NCI-H748 (cell line): ENCODE measurements at regions not wholly inside any gene's neighbourhood (a gene's known extent, or its start where the extent isn't known, plus 50 kb on each side); places are given as distances from the start of the nearest gene placed in this dataset.
A peak's percentile ranks its signal among the peaks of the same experiment; 100 is the strongest.
"Not testable (repeated sequence)": the region's sequence is repeated elsewhere in the genome, so short reads cannot be mapped to it uniquely, and the experiment has no call there.

Experiments
- DNase-seq: peaks from one replicate; lab custom pipeline; 2025; ENCODE audit not compliant: unreplicated experiment; lab: John Stamatoyannopoulos, UW

DNA sequence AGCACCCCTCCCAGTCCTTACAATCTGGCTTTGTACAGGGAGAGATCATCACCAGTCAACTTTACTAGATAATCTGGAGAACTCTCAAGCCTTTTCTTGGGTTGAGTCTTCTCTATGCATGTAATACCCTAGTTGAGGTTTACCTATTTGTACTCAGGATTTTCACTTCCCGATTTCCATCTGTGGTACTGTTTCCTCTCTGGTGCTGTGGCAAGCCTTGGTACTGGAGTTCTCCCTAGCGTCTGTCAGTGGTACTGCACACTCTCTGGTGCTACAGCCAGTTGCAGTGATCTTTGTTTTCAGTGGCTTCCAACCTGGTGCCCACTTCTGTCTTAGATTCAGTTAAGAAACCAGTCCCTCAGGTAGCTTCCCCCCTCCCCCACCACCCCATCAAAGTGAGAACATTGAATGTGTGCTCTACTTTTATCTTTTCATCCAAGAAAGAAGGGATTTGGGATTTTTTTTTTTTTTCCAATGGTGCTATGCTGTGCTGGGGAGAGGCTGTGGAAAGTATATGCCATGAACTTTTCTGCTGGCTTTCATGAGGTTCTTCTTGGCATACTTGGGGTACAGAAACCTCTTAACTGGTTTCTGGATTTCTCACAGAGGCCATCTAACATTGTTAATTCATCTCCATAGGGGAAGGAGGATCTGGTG, 69.4 kb upstream of the EVL start:
- peak; percentile 76 for DNase-seq

DNA sequence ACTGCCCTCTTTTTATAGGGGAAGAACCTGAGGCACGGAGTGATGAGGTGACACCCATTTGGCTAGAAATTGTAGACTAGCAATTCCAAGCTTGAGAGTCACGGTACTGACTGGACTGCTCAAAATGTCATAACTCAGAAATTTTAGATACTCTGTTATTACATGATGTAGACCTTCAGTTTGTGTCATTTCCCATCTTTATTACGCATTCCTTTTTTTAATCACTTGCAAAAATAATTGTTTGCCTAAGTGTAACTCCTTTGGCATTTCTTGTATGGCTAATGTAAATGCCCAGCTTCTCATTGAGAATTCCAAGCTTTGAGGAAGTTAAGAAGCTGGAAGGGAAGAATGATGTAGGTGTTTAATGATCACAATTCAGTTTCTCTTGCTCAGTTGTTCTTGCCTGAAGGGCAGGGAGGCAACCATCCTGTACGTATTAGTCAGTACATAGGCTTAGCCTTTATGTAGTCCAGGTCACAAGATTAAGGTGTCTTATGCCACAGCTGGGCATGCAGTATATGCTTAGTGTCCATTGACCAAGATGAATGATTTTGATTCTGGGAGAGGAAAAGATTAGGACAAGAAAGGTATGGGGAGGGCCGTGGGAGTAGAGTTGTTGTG, 68.2 kb upstream of the EVL start:
- DNase-seq: no peak

DNA sequence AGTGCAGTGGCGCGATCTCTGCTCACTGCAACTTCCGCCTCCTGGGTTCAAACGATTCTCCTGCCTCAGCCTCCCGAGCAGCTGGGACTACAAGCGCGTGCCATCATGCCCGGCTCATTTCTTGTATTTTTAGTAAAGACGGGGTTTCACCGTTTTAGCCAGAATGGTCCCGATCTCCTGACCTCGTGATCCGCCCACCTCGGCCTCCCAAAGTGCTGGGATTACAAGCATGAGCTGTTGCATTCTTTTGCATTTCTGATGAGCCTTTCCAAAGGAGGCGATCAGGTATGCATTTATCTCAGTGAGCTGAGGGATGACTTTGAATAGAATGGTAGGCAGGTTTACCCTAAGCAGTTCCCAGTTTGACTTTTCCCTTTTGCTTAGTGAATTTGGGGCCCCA, 64.8 kb upstream of the EVL start:
- DNase-seq: not testable (repeated sequence)

- DNase-seq: no peak
Measured at GRCh38 chr14:100004392-100004791, 60.8 kb upstream of the EVL start.

- no peak for DNase-seq
Measured at GRCh38 chr14:100007254-100007653, 58.0 kb upstream of the EVL start.

GRCh38 chr14:100009802-100010201, 55.4 kb upstream of the EVL start:
- DNase-seq: not testable (repeated sequence)

DNA sequence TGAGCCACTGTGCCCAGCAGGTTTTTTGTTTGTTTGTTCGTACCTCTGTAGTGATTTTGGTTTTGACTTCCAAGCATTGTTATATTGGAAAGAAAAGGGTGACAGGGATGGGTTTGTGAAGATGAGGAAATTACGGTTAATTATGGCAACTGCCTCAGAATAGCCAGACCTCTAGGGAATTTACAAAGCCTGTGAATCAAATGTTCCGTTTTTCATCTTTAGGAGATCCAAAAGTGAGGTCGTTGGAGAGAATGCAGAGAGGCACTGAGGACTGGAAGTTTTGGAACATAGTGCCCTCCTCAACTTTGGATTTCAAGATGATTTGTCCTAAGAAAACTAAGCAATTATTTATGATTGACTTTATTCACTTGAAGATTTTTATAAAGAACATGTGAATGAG, 54.5 kb upstream of the EVL start:
- no peak for DNase-seq

GRCh38 chr14:100011628-100012325, 53.4 kb upstream of the EVL start:
- DNase-seq: no peak

DNA sequence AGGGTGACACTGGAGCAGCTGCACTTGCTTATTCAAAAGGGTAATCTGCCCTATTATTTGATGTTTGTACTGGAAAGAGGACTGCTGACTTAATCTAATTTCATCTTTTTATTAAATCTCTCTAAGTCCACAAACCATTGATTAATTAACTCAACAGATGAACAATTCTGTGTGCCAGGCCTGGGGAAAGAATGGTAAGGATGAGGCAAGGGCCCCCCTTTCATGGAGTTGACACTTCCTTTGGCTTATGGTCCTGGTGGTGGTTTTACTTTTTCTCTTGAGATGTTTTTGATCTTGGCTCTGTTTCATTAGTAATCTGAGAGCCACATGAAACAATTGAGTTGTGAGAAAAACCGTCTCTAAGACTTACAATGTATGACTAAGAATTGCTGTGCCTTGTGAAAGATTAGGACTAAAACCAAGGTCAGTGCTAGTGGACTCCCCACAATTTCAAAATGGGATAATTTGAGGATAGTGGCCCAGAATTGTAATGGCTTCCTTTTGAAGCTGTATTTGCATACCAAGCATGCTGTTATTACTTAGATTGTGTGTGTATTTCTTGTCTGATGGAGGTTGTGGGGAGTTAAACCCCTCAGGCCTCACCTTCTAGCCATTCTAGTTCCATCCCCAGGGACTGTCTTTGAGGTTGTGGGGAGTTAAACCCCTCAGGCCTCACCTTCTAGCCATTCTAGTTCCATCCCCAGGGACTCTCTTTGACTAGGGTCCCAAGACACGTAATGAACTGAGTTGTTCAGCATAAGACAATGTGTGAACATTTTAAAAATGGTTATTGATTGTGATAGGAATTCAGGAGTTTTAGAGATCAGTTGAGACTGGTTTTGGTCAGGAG, 52.5 kb upstream of the EVL start:
- DNase-seq: no peak

GRCh38 chr14:100015251-100015655, 50.0 kb upstream of the EVL start:
- DNase-seq: no peak
